HL-60 (cell line): ENCODE measurements at regions not wholly inside any gene's neighbourhood (a gene's known extent, or its start where the extent isn't known, plus 50 kb on each side); places are given as distances from the start of the nearest gene placed in this dataset.

Source experiments
- CTCF ChIP-seq: IDR thresholded peaks from one replicate; pipeline ENCODE4 v1.5.1; 2011; ENCODE audit warnings: low read length, control low read depth, inconsistent platforms; ENCODE audit not compliant: insufficient read depth
- GABPA ChIP-seq: IDR thresholded peaks from 2 replicates; pipeline ENCODE4 v1.6.1; 2012; ENCODE audit warnings: low read depth
- REST ChIP-seq: IDR thresholded peaks from 2 replicates; pipeline ENCODE4 v1.6.1; 2012; ENCODE audit warnings: low read depth; ENCODE audit not compliant: insufficient replicate concordance

- TF ChIP-seq CTCF: no peak
- TF ChIP-seq GABPA: no peak
- TF ChIP-seq REST: no peak
Observed at GRCh38 chr2:118269408-118270051, 181.3 kb downstream of the INSIG2 start.
